Cardiac fibroblast (primary cell): ENCODE measurements at regions not wholly inside any gene's neighbourhood (a gene's known extent, or its start where the extent isn't known, plus 50 kb on each side); places are given as distances from the start of the nearest gene placed in this dataset.

Experiments used
- DNase-seq, 2 donors: peaks; one replicate each; pipeline versions ENCODE4 v3.0.0 to v3.0.0-alpha.2; 2010; ENCODE audit warnings: low read depth in 2 of 2
- H3K4me3 ChIP-seq, 2 donors: replicated peaks in 1 of 2; 1 replicate in 1 of 2; 2 replicates in 1 of 2; pipeline ENCODE4 v1.5.1; 2011; ENCODE audit warnings: low read depth in 2 of 2, low read length in 2 of 2, mild to moderate bottlenecking in 2 of 2, moderate library complexity in 1 of 2
- TF ChIP-seq, protein P1 (sequence below): IDR thresholded peaks from one replicate; pipeline ENCODE4 v1.5.1; 2011; ENCODE audit warnings: low read depth, mild to moderate bottlenecking, low read length, inconsistent platforms

DNA sequence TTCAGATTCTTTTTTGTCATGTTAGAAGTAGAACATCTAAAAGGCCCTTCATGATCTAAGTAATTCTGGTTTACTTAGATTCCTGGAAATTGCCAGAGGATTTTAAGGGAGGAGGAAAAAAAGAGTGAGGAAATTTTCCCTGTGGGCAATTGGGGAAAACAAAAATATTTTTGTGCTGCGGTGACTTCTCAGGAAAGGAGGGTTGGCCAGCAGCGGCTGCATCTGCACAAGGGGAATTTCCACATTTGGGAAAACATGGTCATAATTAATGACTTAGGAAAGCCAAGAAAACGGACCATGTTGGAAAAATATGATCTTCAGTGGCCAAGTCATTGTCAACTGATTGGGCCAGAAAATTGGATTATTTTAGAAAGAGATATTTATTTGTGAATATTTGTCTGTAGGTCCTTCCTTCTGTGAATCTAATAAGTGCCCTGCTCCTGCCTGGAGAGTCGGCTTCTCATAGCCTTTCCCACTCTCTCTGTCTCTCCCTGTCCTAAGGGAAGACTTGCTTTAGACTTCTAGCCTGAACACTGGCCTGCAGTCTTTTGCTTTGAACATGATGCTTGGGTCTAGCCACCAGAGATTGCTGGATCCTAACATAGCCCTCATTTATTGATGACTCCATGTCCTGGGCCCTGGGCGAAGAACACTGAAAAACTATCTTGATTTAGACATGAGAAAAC is 124.2 kb upstream of the MKLN1 start:
- no peak overlapping the region for H3K4me3 ChIP-seq
- TF ChIP-seq, protein P1, sequence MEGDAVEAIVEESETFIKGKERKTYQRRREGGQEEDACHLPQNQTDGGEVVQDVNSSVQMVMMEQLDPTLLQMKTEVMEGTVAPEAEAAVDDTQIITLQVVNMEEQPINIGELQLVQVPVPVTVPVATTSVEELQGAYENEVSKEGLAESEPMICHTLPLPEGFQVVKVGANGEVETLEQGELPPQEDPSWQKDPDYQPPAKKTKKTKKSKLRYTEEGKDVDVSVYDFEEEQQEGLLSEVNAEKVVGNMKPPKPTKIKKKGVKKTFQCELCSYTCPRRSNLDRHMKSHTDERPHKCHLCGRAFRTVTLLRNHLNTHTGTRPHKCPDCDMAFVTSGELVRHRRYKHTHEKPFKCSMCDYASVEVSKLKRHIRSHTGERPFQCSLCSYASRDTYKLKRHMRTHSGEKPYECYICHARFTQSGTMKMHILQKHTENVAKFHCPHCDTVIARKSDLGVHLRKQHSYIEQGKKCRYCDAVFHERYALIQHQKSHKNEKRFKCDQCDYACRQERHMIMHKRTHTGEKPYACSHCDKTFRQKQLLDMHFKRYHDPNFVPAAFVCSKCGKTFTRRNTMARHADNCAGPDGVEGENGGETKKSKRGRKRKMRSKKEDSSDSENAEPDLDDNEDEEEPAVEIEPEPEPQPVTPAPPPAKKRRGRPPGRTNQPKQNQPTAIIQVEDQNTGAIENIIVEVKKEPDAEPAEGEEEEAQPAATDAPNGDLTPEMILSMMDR, result no peak
- peak in 1 of 2 donors; percentile 44 for DNase-seq

DNA sequence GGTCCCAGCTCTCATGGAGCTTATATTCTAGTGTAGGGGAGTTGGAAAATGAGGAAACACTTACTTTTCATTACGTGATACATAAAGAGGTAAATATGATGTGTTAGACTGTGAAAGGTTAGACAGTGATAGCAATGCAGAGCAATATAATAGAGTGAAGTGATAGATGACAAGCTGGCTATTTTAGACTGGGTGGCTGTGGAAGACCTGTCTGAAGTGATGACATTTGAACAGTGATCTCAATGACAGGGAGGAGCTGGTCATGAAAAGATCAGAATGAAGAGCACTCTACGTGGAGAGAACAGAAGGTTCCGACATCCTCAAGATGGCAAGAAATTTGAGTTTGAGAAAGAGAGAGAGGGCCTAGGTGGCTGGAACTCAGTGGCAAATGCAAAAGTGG is 118.9 kb upstream of the MKLN1 start:
- no peak overlapping the region for H3K4me3 ChIP-seq
- no peak for DNase-seq
- TF ChIP-seq, protein P1, result no peak

DNA sequence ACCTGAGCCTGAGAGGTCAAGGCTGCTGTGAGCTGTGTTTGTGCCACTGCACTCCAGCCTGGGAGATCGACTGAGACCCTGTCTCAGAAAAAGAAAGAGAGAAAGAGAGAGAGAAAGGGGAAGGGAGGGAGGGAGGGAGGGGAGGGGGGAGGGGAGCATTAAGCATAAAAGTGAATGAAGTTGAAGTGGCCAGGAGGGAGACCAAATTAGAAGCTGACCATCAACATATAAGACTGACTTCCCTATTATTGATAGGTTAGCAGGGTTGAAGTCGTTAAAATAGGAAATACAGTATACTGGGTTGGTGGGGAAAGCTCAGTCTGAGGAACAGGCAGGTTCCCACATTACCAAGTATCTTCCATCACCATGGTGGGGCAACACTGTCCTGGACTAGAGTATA is 117.1 kb upstream of the MKLN1 start:
- no peak overlapping the region for H3K4me3 ChIP-seq
- no peak for DNase-seq
- TF ChIP-seq, protein P1, result no peak

DNA sequence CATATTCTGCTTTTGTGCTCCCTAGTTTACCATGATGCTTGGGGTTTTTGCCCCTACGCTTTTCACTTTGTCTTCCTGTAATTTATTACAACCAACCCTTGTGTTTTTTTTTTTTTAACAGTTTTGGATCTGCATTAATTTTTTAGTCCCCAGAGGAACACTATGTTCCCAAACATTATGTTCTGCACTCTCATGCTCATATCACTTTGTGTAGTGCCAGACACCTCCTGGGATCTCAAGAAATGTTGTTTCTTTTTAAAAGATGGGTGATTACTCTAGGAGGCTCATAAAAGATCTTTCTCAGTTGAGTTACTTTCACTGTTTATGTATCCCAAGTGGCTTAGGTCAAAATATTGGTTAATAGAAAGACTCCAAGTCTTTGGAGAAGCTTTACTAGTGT is 116.2 kb upstream of the MKLN1 start:
- H3K4me3 ChIP-seq, result no peak overlapping the region
- TF ChIP-seq, protein P1, result no peak
- no peak for DNase-seq

DNA sequence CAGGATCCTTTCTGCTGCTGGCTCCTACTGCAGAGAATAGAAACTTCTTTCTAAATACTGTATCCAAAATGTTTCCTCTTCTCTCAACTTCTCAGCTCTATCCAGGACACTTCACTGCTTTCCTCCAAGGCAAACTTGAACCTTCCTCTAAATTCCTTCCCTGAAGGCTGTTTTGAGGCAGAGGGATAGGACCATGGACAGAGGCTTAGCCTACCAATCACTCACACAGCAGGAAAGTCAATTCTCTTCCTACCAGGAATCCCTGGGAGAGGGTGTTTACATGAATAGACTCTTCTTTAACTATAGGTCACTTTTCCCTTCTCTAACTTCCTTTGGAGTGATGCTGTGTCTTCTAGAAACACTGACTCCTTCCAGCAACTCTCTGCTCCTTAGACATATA is 115.6 kb upstream of the MKLN1 start:
- peak; percentile 38 to 50 for DNase-seq
- no peak overlapping the region for H3K4me3 ChIP-seq
- TF ChIP-seq, protein P1, result no peak

DNA sequence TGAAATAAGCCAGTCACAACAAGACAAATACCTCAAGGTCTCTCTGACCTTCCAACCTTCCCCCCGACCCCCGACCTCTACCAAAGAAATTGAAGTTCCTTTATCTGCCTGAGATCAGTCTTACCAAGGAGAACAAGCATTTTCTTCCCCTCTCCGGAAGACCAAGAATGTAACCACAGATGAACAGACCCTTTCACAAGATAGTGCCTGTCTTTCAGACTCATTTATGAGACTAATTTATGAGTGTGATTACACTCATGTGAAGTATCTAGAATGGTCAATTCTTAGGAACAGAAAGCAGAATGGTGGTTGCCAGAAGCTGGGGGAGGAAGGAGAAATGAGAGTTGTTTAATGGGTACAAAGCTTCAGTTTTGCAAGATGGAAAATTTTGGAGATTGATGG is 108.9 kb upstream of the MKLN1 start:
- no peak overlapping the region for H3K4me3 ChIP-seq
- TF ChIP-seq, protein P1, result no peak
- DNase-seq, result no peak
